ENCODE measurements at regions not wholly inside any gene's neighbourhood (a gene's known extent, or its start where the extent isn't known, plus 50 kb on each side); places are given as distances from the start of the nearest gene placed in this dataset.

- TF ChIP-seq CTCF (IDR thresholded peaks at IDR 0.05) (no peak), POLR2A (IDR thresholded peaks at IDR 0.05) (no peak), POLR2AphosphoS5 (IDR thresholded peaks at IDR 0.05) (no peak), EP300 (IDR thresholded peaks at IDR 0.05; ENCODE audit: low read depth) (no peak)
Measured at GRCh38 chr17:33442320-33442719, 149.2 kb upstream of the ASIC2 start.

Measured in transverse colon (tissue), 4 donors.